Mucosa of stomach (tissue), 1 donor: ENCODE measurements at regions not wholly inside any gene's neighbourhood (a gene's known extent, or its start where the extent isn't known, plus 50 kb on each side); places are given as distances from the start of the nearest gene placed in this dataset.

Experiments used
- H3K27me3 ChIP-seq: one replicate; pipeline ENCODE4 v1.7.0; 2013; ENCODE audit warnings: mild to moderate bottlenecking, low read length; ENCODE audit not compliant: control insufficient read depth, insufficient read depth
- H3K36me3 ChIP-seq: one replicate; pipeline ENCODE4 v1.7.0; 2013; ENCODE audit warnings: low read length; ENCODE audit not compliant: control insufficient read depth, insufficient read depth
- H3K4me1 ChIP-seq: one replicate; pipeline ENCODE4 v1.7.0; 2013; ENCODE audit warnings: mild to moderate bottlenecking, low read length; ENCODE audit not compliant: control insufficient read depth, insufficient read depth
- H3K4me3 ChIP-seq: one replicate; pipeline ENCODE4 v1.7.0; 2013; ENCODE audit warnings: low read length
- H3K9ac ChIP-seq: one replicate; pipeline ENCODE4 v1.7.0; 2013; ENCODE audit warnings: mild to moderate bottlenecking, low read length, moderate library complexity
- H3K9me3 ChIP-seq: one replicate; pipeline ENCODE4 v1.7.0; 2013; ENCODE audit warnings: mild to moderate bottlenecking, low read length, moderate library complexity; ENCODE audit not compliant: control insufficient read depth
- donor health status: Pancreatic carcinoma.

DNA sequence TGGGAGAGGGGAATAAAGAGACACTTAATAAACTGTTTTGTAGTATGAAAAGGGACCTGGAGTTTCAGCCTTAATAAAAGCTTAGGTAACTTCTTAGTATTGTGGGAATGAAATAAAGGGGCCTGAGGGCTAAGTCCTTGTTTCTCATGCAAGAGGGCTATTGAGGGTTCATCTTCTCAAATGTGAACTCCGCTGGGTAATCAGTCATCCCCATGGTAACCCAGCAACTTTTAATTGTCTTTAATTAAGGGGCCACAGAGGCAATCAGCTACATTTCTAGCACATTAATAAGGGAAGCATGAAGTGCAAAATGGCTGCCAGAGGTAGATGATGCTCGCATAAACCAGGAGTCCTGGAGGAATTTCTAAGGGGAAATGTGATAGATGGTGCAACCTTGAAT, 1784.2 kb upstream of the CELF4 start:
- no peaks in the 10 kb centered on the region for H3K27me3 ChIP-seq
- no peaks in the 10 kb centered on the region for H3K4me1 ChIP-seq
- no peaks in the 10 kb centered on the region for H3K36me3 ChIP-seq
- no peak overlapping the region for H3K9ac ChIP-seq
- no peaks in the 10 kb centered on the region for H3K9me3 ChIP-seq
- H3K4me3 ChIP-seq = no peak overlapping the region

DNA sequence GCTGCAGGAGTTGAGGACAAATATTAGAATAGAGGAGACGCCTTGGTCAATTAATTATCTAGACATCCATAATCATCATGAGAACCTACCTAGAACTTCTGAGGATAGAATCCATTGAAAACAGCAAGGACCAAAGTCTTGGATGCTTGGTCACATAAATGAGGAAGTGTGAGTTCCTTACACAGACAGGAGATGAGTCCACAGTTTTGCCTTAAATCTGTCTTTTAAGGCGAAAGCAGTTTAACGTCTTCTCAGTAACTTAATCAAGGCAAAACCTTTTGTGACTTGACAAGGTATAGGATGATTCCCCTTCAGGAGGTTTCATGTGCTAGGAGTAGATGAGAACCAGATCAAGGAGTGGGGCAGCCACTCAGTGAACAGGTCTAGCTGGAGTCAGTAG, 1783.2 kb upstream of the CELF4 start:
- Histone ChIP-seq H3K4me3 (no peak overlapping the region), H3K36me3 (no peaks in the 10 kb centered on the region), H3K4me1 (no peaks in the 10 kb centered on the region), H3K9me3 (no peaks in the 10 kb centered on the region), H3K27me3 (no peaks in the 10 kb centered on the region), H3K9ac (no peak overlapping the region)

DNA sequence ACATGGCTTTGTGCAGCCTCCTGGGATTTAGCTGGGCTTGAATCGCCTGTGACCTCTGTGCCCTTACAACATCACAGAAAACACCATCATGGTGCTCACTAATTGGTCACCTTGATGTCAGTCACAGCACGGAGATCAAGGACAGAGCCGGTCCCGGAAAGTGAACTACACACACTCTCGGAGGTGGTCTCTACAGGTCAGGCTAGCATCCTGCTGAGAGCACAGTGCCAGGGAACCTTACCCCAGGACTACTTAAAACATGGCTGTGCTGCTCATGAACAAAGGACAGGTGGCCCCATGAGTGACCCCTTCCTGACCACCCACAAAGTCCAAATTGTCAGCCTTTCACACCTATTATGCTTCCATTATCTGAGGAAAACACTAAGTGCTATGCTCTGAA, 1782.1 kb upstream of the CELF4 start:
- H3K36me3 ChIP-seq = no peaks in the 10 kb centered on the region
- no peaks in the 10 kb centered on the region for H3K4me1 ChIP-seq
- no peaks in the 10 kb centered on the region for H3K27me3 ChIP-seq
- H3K9me3 ChIP-seq = no peaks in the 10 kb centered on the region
- H3K9ac ChIP-seq = no peak overlapping the region
- no peak overlapping the region for H3K4me3 ChIP-seq

DNA sequence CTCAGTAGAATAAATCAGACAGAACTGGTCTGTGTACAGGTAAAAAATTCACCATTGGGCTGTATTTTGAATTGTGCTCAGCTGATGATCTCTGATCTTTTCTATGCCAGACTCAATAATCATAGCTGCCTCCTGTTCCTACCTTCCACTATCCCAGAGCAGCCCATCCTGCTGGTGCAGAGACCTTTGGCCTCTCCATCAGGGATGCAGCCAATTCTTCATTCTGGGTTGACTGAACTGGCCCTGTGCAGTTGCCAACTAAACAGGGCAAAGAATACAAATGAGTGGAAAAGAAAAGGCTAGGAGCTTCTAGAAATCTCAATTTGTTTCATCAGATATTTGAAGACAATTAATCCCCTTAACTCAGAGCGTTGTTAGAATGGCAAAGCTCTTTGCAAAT, 1781.3 kb upstream of the CELF4 start:
- Histone ChIP-seq H3K9me3 (no peaks in the 10 kb centered on the region), H3K4me1 (no peaks in the 10 kb centered on the region), H3K36me3 (no peaks in the 10 kb centered on the region), H3K9ac (no peak overlapping the region), H3K4me3 (no peak overlapping the region), H3K27me3 (no peaks in the 10 kb centered on the region)

DNA sequence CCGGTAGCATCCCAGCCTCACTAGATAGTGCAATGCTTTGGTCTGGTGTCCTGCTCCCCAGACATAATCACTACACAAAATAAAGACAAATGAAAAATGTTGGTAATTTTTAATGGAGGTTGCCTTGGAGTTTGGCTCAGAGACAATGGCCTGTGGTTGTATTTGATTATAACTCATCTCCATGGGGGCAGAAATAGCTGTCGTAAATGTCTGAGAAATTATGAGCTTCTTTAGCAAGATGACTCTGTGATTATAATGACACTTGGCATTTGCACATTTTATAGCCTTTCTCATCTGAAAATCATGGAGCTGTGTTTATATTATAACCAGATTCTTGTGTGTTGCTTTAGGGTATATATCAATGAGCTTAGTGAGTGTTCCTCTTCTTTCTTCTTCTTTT, 1779.7 kb upstream of the CELF4 start:
- no peaks in the 10 kb centered on the region for H3K9me3 ChIP-seq
- no peak overlapping the region for H3K4me3 ChIP-seq
- H3K4me1 ChIP-seq = no peaks in the 10 kb centered on the region
- H3K36me3 ChIP-seq = no peaks in the 10 kb centered on the region
- no peak overlapping the region for H3K9ac ChIP-seq
- H3K27me3 ChIP-seq = no peaks in the 10 kb centered on the region

DNA sequence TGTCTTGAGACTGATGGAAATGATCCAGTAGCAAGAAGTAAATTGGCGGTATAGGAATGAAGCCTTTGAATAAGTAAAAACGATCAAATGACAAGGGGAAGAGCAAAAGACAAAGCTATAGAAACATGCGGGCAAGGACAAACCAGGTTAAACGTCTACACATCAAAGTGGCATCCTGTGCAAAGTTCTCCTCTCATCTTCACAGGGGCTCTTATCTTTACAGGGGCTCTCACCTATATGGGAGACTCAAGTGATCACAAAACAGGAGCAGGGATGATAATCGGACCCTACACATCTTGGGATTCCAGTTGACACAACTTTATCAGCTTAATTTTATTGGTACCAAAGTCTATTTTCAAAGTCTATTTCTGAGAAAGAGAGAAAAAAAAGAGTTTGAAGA, 1778.9 kb upstream of the CELF4 start:
- Histone ChIP-seq H3K9ac (no peak overlapping the region), H3K4me3 (no peak overlapping the region), H3K27me3 (no peaks in the 10 kb centered on the region), H3K4me1 (no peaks in the 10 kb centered on the region), H3K9me3 (no peaks in the 10 kb centered on the region), H3K36me3 (no peaks in the 10 kb centered on the region)

DNA sequence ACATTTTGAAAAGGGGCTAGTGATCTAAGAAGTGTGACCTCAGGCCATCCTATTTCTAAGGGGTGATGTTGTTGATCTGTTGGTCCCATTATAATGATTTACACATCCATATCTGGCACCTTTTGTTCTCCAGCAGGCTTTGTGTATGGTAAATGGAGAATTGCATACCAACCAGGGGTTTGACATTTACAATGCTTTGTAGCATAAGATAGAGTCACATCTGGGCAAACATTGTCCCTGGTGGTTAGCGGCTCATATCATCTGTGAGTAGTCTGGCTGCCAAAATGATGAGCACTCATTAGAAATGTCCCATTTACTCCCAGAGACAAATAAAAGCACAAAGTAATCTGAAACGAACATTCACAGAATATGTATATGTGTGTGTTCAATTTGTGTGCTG, 1775.5 kb upstream of the CELF4 start:
- Histone ChIP-seq H3K9me3 (no peaks in the 10 kb centered on the region), H3K9ac (no peak overlapping the region), H3K27me3 (no peaks in the 10 kb centered on the region), H3K4me1 (no peaks in the 10 kb centered on the region), H3K36me3 (no peaks in the 10 kb centered on the region), H3K4me3 (no peak overlapping the region)

DNA sequence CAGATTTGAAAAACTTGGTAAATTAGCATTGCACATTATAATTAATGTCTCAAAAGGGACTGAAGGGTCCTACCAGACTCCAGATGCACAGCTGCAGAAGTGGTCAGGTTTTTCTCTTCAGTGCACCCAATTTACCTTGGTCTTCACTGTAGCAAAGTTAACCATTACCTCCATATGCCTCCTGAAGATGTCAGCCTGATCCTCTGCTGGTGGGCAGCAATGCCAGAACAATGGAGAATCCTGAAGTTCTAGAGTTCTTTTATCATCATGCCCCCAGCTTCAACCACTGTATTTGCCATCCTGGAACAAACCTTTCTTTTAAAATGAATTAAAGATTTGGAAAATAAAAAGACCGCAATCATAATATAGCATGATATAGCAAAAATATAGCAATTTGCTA, 1774.8 kb upstream of the CELF4 start:
- Histone ChIP-seq H3K4me3 (no peak overlapping the region), H3K36me3 (no peaks in the 10 kb centered on the region), H3K9me3 (no peaks in the 10 kb centered on the region), H3K9ac (no peak overlapping the region), H3K4me1 (no peaks in the 10 kb centered on the region), H3K27me3 (no peaks in the 10 kb centered on the region)

DNA sequence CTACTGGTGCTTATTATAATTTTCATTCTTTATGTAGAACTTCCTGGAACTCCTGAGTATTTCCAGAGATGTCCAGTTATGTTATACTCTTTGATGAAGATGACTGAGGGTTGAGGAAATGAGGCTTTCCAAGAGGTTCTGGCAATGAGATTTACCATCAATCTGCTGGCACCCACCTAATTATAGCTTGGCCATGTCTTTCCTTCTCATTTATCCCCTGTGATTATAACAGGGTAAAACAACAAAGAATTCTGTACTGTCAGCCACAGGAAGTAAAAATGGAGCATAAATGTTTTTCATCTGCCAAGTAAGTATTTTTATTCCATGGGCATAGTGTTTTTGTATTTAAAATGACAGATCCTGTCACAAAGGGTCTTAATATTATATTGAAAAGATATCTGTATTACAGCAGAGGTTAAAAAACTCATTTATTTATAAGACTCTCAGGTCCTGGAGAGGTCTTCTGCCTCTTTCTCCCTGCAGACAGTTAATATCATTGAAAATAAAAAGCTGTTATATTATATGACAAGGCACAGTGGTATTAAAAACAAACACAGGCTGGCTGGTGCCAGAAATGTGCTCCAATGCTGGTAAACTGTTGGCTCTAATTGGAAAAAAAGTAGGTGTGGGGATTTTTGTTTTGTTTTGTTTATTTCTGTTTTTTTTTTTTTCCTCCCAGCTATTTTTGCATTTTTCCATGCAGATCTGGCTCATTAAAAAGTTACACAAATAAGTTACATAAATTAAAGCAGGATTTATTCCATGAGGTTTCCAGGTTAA, 1764.1 kb upstream of the CELF4 start:
- Histone ChIP-seq H3K36me3 (no peaks in the 10 kb centered on the region), H3K9me3 (no peaks in the 10 kb centered on the region), H3K9ac (no peak overlapping the region), H3K4me3 (no peak overlapping the region), H3K4me1 (no peaks in the 10 kb centered on the region), H3K27me3 (no peaks in the 10 kb centered on the region)

DNA sequence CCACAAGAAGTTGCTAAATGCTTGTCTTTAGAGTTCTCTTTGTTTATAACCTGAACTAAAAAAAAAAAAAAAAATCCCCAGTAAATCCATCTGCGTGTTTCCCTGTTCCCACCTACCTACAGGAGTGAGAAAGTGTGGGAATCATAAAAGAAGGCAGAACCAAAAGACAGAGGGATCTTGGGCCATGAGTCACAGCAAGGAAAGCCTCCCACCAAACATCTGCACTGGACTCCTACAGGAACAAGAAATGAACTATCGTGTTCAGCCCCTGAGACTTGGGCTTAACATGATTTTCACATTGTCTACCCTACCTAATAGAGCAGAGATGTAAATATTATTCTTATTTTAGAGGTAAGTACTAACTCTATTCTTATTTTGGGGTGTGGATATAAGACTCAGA, 1761.2 kb upstream of the CELF4 start:
- no peaks in the 10 kb centered on the region for H3K9me3 ChIP-seq
- H3K4me3 ChIP-seq = no peak overlapping the region
- no peak overlapping the region for H3K9ac ChIP-seq
- no peaks in the 10 kb centered on the region for H3K36me3 ChIP-seq
- H3K4me1 ChIP-seq = no peaks in the 10 kb centered on the region
- no peaks in the 10 kb centered on the region for H3K27me3 ChIP-seq

DNA sequence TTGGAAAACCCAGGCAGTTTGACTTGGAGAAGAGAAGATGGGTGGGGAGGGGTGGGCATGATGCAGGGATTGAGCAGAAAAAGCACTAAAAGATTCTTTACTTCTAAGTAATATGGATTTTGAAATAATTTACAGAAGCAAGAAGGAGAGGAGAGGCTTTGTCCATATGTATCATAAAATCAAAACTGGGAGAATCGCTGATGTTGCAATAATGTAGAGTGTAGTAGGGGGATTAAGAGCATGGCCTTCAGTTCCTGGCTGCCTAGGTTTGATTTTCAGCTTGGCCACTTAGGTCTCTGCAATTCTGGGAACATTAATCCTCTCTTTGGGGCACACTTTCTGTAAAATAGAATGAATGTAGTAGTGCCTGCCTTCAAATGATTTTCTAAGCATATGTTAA, 1760.4 kb upstream of the CELF4 start:
- H3K27me3 ChIP-seq = no peaks in the 10 kb centered on the region
- H3K4me1 ChIP-seq = no peaks in the 10 kb centered on the region
- no peaks in the 10 kb centered on the region for H3K9me3 ChIP-seq
- H3K36me3 ChIP-seq = no peaks in the 10 kb centered on the region
- no peak overlapping the region for H3K9ac ChIP-seq
- no peak overlapping the region for H3K4me3 ChIP-seq

DNA sequence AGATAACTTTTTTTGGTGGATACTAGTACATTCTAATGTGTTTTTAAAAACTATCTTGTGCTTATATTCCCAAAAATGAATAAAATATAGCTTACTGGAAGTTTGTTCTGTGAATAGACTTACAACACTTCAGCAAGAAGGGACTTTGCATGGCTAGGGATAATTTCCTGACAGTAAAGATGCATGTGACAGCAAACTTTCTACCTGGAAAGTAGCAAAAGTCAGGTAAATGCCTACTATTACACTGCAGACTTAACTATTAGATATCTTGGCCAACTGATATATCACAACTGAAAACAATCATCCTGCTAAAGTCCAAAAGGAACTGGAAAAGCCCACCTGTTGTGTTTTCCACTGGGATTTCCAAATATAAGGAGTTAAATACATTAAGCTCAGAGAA, 1753.5 kb upstream of the CELF4 start:
- Histone ChIP-seq H3K36me3 (no peaks in the 10 kb centered on the region), H3K27me3 (no peaks in the 10 kb centered on the region), H3K9ac (no peak overlapping the region), H3K9me3 (no peaks in the 10 kb centered on the region), H3K4me1 (peaks cover 3% of the 10 kb centered on the region), H3K4me3 (no peak overlapping the region)

DNA sequence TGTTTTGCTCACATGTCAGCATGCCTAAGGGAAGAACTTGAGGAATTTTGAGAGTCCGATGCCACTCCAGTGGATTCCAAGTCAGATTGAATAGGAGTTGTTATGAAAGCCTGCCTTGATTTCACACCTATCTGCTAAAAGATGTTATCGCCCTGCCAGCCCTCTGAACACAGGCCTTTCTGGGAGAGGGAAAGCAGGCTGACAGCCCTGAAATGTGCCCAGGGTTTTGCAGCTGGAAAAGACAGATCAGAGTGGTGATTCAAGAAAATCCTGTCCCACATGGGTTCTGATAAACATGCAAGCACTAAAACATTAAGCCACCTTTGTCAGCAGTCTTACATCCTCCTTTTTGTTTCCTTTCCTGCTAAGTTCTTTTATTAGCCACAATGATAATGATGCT, 1752.9 kb upstream of the CELF4 start:
- Histone ChIP-seq H3K4me1 (peaks cover 8% of the 10 kb centered on the region), H3K9ac (no peak overlapping the region), H3K4me3 (no peak overlapping the region), H3K36me3 (no peaks in the 10 kb centered on the region), H3K9me3 (no peaks in the 10 kb centered on the region), H3K27me3 (no peaks in the 10 kb centered on the region)
